ENCODE measurements at regions not wholly inside any gene's neighbourhood (a gene's known extent, or its start where the extent isn't known, plus 50 kb on each side); places are given as distances from the start of the nearest gene placed in this dataset.

- TF ChIP-seq, protein P1, sequence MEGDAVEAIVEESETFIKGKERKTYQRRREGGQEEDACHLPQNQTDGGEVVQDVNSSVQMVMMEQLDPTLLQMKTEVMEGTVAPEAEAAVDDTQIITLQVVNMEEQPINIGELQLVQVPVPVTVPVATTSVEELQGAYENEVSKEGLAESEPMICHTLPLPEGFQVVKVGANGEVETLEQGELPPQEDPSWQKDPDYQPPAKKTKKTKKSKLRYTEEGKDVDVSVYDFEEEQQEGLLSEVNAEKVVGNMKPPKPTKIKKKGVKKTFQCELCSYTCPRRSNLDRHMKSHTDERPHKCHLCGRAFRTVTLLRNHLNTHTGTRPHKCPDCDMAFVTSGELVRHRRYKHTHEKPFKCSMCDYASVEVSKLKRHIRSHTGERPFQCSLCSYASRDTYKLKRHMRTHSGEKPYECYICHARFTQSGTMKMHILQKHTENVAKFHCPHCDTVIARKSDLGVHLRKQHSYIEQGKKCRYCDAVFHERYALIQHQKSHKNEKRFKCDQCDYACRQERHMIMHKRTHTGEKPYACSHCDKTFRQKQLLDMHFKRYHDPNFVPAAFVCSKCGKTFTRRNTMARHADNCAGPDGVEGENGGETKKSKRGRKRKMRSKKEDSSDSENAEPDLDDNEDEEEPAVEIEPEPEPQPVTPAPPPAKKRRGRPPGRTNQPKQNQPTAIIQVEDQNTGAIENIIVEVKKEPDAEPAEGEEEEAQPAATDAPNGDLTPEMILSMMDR (conservative IDR thresholded peaks at IDR 0.05 in 1 of 2, IDR thresholded peaks at IDR 0.05 in 1 of 2; ENCODE audit: low read depth in 1 of 2, low read length in 2 of 2) = no peak
- no peak for TF ChIP-seq EZH2 (IDR thresholded peaks at IDR 0.05; ENCODE audit: low read length, missing control alignments)
Measured at GRCh38 chr10:78762086-78762630, 306.6 kb upstream of the ZMIZ1 start.
